GM23338 (cell line): ENCODE measurements at regions not wholly inside any gene's neighbourhood (a gene's known extent, or its start where the extent isn't known, plus 50 kb on each side); places are given as distances from the start of the nearest gene placed in this dataset.

Experiments used
- ATAC-seq: fragments of 200-7000 bp; cut with Tn5 transposase; 3 replicates; pipeline ENCODE4 v1.9.1; 2020
- DNase-seq: peaks from one replicate; pipeline ENCODE4 v3.0.0-alpha.2; 2015; ENCODE audit warnings: low spot score
- H2AFZ ChIP-seq: fragments of 200-600 bp; sonication (generic); 2 replicates; pipeline ENCODE4 v1.8.0; 2016; ENCODE audit warnings: antibody characterized with exemption, mild to moderate bottlenecking, moderate library complexity
- H3F3A ChIP-seq: fragments of 200-600 bp; sonication (generic); replicated peaks from 2 replicates; pipeline ENCODE4 v1.8.0; 2017; ENCODE audit warnings: antibody characterized with exemption, mixed run types, low read depth
- H3K27ac ChIP-seq: fragments of 200-600 bp; sonication (generic); 2 replicates; pipeline ENCODE4 v1.6.1; 2016; ENCODE audit warnings: low read depth
- H3K27me3 ChIP-seq: fragments of 200-600 bp; sonication (generic); 2 replicates; pipeline ENCODE4 v1.8.0; 2016; ENCODE audit warnings: mild to moderate bottlenecking, mixed run types, moderate library complexity; ENCODE audit not compliant: insufficient read depth
- H3K36me3 ChIP-seq: fragments of 200-600 bp; sonication (generic); 2 replicates; pipeline ENCODE4 v1.8.0; 2016; ENCODE audit warnings: mild to moderate bottlenecking; ENCODE audit not compliant: insufficient read depth
- H3K4me1 ChIP-seq: fragments of 200-600 bp; sonication (generic); 2 replicates; pipeline ENCODE4 v1.8.0; 2016; ENCODE audit warnings: mild to moderate bottlenecking, moderate library complexity; ENCODE audit not compliant: insufficient read depth
- H3K4me2 ChIP-seq: fragments of 200-600 bp; sonication (generic); 2 replicates; pipeline ENCODE4 v1.7.1; 2017; ENCODE audit warnings: mixed run types
- H3K4me3 ChIP-seq: fragments of 200-600 bp; sonication (generic); 2 replicates; pipeline ENCODE4 v1.6.1; 2016; ENCODE audit warnings: mixed run types
- H3K79me2 ChIP-seq: fragments of 200-600 bp; sonication (generic); replicated peaks from 2 replicates; pipeline ENCODE4 v1.8.0; 2017; ENCODE audit warnings: mild to moderate bottlenecking; ENCODE audit not compliant: insufficient read depth
- H3K9me2 ChIP-seq: fragments of 200-600 bp; sonication (generic); 2 replicates; pipeline ENCODE4 v1.8.0; 2017; ENCODE audit not compliant: insufficient read depth
- H4K20me1 ChIP-seq: fragments of 200-600 bp; sonication (generic); replicated peaks from 2 replicates; pipeline ENCODE4 v1.8.0; 2017; ENCODE audit warnings: mild to moderate bottlenecking; ENCODE audit not compliant: insufficient read depth
- H3K27ac Mint-ChIP-seq: 2 replicates; pipeline ENCODE4 v1.8.0; 2020; ENCODE audit warnings: inconsistent platforms, mild to moderate bottlenecking, moderate library complexity, mixed read lengths
- H3K27me3 Mint-ChIP-seq: 3 replicates; pipeline ENCODE4 v1.8.0; 2022; ENCODE audit warnings: low read depth, mild to moderate bottlenecking, moderate library complexity, mixed read lengths, inconsistent platforms; ENCODE audit not compliant: insufficient read depth, poor library complexity
- H3K36me3 Mint-ChIP-seq: 3 replicates; pipeline ENCODE4 v1.8.0; 2021; ENCODE audit warnings: low read depth, mild to moderate bottlenecking, inconsistent platforms, moderate library complexity, mixed read lengths
- H3K4me1 Mint-ChIP-seq: 3 replicates; pipeline ENCODE4 v1.8.0; 2020; ENCODE audit warnings: mild to moderate bottlenecking, inconsistent platforms, mixed read lengths
- H3K4me3 Mint-ChIP-seq: 3 replicates; pipeline ENCODE4 v1.8.0; 2021; ENCODE audit warnings: moderate library complexity, mild to moderate bottlenecking, inconsistent platforms, mixed read lengths
- H3K9me3 Mint-ChIP-seq: 3 replicates; pipeline ENCODE4 v1.8.0; 2020; ENCODE audit warnings: moderate library complexity, mild to moderate bottlenecking, inconsistent platforms, mixed read lengths
- CREB1 ChIP-seq: fragments of 250-450 bp; sonication (Bioruptor Pico); IDR thresholded peaks from 2 replicates; pipeline ENCODE4 v1.5.0; 2020; ENCODE audit warnings: low read depth, mild to moderate bottlenecking, moderate library complexity
- EZH2 ChIP-seq: fragments of 200-600 bp; sonication (generic); IDR thresholded peaks from one replicate; pipeline ENCODE4 v1.8.0; 2017; ENCODE audit warnings: antibody characterized with exemption, mild to moderate bottlenecking, low read depth; ENCODE audit not compliant: unreplicated experiment
- JUNB ChIP-seq: IDR thresholded peaks from one replicate; pipeline ENCODE4 v1.6.1; 2016; ENCODE audit warnings: antibody characterized with exemption; ENCODE audit not compliant: unreplicated experiment
- POLR2AphosphoS5 ChIP-seq: IDR thresholded peaks from 2 replicates; pipeline ENCODE4 v1.6.1; 2016; ENCODE audit warnings: antibody characterized with exemption, low read depth
- REST ChIP-seq: IDR thresholded peaks from one replicate; pipeline ENCODE4 v1.6.1; 2018; ENCODE audit warnings: antibody characterized with exemption; ENCODE audit not compliant: unreplicated experiment
- STAT1 ChIP-seq: IDR thresholded peaks from one replicate; pipeline ENCODE4 v1.6.1; 2016; ENCODE audit warnings: antibody characterized with exemption; ENCODE audit not compliant: unreplicated experiment
- ZNF114 ChIP-seq: fragments of 250-450 bp; sonication (Bioruptor Pico); IDR thresholded peaks from 2 replicates; pipeline ENCODE4 v1.5.0; 2020; ENCODE audit warnings: mild to moderate bottlenecking, moderate library complexity
- ZNF331 ChIP-seq: fragments of 250-450 bp; sonication (Bioruptor Pico); IDR thresholded peaks from 2 replicates; pipeline ENCODE4 v1.5.0; 2020; ENCODE audit warnings: low read depth, mild to moderate bottlenecking, moderate library complexity
- ZNF462 ChIP-seq: fragments of 250-450 bp; sonication (Bioruptor Pico); IDR thresholded peaks from 2 replicates; pipeline ENCODE4 v1.5.0; 2020; ENCODE audit warnings: mild to moderate bottlenecking, moderate library complexity

- Histone ChIP-seq H3K4me1 (peaks cover 13% of the 10 kb centered on the region), H3K4me3 (no peak overlapping the region), H3K9me2 (0 out of 2 replicates have a peak, but pooled peaks cover 18% of the 10 kb centered on the region), H4K20me1 (no peaks in the 10 kb centered on the region), H3K79me2 (no peaks in the 10 kb centered on the region), H2AFZ (no peak overlapping the region), H3K27me3 (no peaks in the 10 kb centered on the region), H3K4me2 (0 out of 2 replicates have a peak overlapping the region, but pooled peaks have one; percentile 0), H3F3A (no peaks in the 10 kb centered on the region), H3K27ac (no peak overlapping the region), H3K36me3 (no peaks in the 10 kb centered on the region)
- H3K4me3 Mint-ChIP-seq, result no peak overlapping the region
- TF ChIP-seq CREB1 (CRISPR knock-in tag), result no peak
- TF ChIP-seq POLR2AphosphoS5, result no peak
- no peak for TF ChIP-seq EZH2
- TF ChIP-seq REST, result no peak
- TF ChIP-seq ZNF331, result no peak
- no peak for TF ChIP-seq JUNB
- TF ChIP-seq ZNF462 (CRISPR knock-in tag), result no peak
- no peak for TF ChIP-seq ZNF114 (CRISPR knock-in tag)
- TF ChIP-seq STAT1, result no peak
- H3K9me3 Mint-ChIP-seq, result no peaks in the 10 kb centered on the region
- peaks cover 2% of the 10 kb centered on the region for H3K27me3 Mint-ChIP-seq
- no peak for ATAC-seq
- H3K36me3 Mint-ChIP-seq, result no peaks in the 10 kb centered on the region; the same call in 2 of the 3 replicates
- H3K27ac Mint-ChIP-seq, result no peak overlapping the region
- H3K4me1 Mint-ChIP-seq, result peaks cover 26% of the 10 kb centered on the region
- no peak for DNase-seq
Measured at GRCh38 chr13:72153272-72153671, 286.3 kb upstream of the DACH1 start.
